GM21576 (cell line): ENCODE measurements at regions not wholly inside any gene's neighbourhood (a gene's known extent, or its start where the extent isn't known, plus 50 kb on each side); places are given as distances from the start of the nearest gene placed in this dataset.

Experiments
- ATAC-seq: cut with Tn5 transposase; IDR thresholded peaks from one replicate; pipeline ENCODE4 v1.9.1; 2021; ENCODE audit warnings: mild to moderate bottlenecking, moderate library complexity; ENCODE audit not compliant: unreplicated experiment

- ATAC-seq: no peak
Observed at GRCh38 chr22:22417495-22418162, 90.9 kb downstream of the ZNF280B start.

- no peak for ATAC-seq
Observed at GRCh38 chr22:22418163-22418549, 90.4 kb downstream of the ZNF280B start.

DNA sequence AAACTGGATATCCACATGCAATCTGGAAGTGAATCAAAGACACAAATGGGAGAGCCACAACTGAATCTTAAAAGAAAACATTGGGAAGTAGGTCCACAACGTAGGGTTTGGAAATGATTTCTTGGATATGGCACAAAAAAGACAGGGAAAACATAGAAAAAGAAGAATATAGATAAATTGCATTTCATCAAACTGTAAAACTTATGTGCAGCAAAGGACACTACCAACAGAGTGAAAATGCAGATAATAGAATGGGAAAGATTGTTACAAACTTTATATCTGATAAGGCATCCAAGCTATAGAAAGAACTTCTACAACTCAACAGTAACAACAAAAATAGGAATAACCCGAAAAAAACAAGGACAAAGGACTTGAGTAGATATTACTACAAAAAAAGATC is 89.6 kb downstream of the ZNF280B start:
- ATAC-seq: no peak

DNA sequence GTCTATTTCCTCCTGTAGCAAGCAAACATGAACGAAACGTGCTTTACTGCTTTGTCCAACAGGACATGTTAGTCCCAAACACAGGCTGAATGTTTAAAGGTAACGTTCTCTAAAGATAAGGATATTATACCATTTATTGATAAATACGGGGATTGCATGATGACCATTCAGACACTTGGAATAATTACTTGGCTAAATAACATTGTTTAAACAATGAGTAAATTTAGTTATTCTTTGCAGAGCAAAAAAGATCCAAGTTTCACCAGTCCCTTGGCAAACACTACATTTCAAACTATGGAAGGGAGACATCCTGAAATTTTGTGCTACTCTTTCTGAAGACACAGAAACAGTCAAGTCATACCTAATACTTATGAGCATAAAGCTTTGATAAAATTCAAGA is 88.0 kb downstream of the ZNF280B start:
- no peak for ATAC-seq

GRCh38 chr22:22421392-22421791 is 87.2 kb downstream of the ZNF280B start:
- ATAC-seq: no peak

GRCh38 chr22:22422629-22423112 is 85.9 kb downstream of the ZNF280B start:
- peak; percentile 96 for ATAC-seq

DNA sequence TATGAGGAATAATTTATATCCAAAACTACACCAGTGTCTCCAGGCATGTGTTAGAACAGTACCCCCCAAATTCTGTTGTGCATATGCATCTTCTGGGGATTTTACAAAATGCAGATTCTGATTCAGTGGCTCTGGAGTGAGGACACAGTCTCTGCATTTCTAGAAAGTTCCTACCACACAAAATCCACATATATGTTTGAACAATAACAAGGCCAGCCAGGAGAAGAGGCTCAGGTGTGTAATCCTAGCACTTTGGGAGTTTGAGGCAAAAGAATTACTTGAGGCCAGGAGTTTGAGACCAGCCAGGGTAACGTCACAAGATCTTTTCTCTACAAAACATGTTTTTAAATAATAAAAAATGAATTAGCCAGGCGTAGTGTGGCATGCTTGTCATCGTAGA is 84.9 kb downstream of the ZNF280B start:
- ATAC-seq: no peak

DNA sequence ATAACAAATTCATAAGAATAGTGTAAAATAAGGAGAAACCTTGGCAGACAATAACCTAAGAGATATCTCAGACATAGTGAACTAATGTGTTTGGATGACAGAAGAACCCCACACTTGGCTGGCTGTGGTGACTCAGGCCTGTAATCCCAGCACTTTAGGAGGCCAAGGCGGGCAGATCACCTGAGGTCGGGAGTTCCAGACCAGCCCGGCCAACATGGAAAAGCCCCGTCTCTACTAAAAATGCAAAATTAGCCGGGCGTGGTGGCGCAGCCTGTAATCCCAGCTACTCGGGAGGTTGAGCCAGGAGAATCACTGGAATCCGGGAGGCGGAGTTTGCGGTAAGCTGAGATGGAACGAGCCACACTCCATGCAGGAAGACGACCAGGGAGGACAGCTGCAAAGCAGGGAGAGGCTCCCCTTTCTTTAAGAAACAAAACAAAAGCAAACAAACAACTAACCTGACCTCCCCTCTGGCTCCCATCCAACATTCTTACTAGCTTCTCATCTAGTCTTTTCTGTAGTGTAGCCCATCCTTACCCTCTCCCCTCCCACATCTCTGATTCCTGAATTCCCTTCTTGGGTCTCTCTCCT is 84.2 kb downstream of the ZNF280B start:
- no peak for ATAC-seq

- ATAC-seq: no peak
Observed at GRCh38 chr22:22424956-22425355, 83.6 kb downstream of the ZNF280B start.

- ATAC-seq: no peak
Observed at GRCh38 chr22:22425356-22425755, 83.2 kb downstream of the ZNF280B start.

DNA sequence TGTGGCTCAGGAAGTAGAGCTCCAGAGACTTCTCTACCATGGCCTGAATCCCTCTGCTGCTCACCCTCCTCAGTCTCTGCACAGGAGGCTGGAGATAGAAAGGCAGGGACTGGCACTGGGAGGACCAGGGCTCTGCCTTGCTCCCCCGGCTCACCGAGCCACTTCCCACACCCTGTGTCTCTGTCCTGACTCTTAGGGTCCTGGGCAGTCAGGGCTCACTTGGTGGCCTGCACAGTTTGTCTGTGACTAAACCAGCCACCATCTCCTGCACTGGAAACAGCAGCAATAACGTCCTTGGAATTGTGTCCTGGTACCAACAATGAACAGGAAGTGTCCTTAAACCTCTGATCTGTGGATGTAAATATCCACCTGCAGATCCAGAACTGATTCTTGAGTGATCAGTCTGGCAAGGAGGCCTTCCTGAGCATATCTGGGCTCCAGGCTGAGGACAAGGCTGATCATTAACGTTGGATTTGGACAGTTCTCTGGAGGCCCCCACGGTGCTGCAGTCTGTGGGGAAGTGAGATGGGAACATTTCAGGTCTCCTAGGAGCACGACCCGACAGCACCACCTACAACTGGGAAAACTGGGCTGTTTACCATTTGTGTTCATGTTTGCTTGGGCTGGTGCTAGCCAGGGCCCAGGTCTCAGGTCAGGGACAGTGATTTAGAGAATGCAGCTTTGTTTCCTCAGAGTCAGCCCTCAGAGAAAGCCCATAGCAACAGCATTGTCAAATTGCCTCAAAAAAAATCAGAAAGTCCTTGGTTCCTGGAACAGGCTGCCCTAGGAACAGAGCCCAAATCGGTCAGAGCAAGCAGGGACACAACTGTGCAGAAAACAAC is 82.5 kb downstream of the ZNF280B start:
- ATAC-seq: no peak

DNA sequence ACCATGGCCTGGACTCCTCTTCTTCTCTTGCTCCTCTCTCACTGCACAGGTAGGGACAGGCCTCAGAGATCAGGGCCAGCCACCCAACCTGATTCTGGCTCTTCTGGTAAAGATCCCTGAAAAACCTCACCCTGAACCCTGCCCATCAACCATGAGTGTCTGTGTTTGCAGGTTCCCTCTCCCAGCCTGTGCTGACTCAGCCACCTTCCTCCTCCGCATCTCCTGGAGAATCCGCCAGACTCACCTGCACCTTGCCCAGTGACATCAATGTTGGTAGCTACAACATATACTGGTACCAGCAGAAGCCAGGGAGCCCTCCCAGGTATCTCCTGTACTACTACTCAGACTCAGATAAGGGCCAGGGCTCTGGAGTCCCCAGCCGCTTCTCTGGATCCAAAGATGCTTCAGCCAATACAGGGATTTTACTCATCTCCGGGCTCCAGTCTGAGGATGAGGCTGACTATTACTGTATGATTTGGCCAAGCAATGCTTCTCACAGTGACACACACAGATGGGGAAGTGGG is 80.9 kb downstream of the ZNF280B start:
- no peak for ATAC-seq

GRCh38 chr22:22428222-22429098 is 80.1 kb downstream of the ZNF280B start:
- no peak for ATAC-seq

GRCh38 chr22:22429369-22430108 is 79.0 kb downstream of the ZNF280B start:
- no peak for ATAC-seq

DNA sequence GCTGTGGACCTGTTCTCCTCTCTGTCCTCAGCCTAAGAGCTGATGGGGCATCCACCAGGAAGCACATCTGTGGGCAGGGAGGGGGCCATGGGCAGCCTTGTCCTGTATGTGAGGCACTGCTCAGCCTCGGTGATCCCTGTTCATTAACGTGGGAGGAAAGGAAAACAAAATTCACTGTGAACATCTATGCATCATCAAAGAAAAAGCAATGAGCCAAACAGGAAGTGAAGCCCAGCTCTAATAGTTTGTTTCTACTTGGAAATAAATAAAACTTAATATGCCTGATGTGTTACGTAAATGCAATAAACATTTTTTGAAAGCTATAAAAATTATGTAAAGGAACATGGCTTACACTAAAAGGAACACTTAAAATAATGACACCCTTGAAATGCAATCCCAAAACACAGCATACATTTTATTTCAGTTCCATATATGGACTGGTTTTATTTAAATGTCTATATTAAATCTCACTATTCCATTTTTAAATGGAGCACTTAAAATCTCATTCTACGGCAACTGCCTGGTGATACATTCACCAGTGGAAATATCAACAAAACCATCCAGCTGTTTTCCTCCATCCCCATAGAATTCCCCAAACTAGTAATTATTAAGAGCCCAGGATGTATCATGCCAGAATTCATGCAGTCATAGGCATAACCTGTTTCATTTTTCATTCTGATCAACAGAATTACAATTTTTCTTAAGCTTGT is 78.3 kb downstream of the ZNF280B start:
- no peak for ATAC-seq

DNA sequence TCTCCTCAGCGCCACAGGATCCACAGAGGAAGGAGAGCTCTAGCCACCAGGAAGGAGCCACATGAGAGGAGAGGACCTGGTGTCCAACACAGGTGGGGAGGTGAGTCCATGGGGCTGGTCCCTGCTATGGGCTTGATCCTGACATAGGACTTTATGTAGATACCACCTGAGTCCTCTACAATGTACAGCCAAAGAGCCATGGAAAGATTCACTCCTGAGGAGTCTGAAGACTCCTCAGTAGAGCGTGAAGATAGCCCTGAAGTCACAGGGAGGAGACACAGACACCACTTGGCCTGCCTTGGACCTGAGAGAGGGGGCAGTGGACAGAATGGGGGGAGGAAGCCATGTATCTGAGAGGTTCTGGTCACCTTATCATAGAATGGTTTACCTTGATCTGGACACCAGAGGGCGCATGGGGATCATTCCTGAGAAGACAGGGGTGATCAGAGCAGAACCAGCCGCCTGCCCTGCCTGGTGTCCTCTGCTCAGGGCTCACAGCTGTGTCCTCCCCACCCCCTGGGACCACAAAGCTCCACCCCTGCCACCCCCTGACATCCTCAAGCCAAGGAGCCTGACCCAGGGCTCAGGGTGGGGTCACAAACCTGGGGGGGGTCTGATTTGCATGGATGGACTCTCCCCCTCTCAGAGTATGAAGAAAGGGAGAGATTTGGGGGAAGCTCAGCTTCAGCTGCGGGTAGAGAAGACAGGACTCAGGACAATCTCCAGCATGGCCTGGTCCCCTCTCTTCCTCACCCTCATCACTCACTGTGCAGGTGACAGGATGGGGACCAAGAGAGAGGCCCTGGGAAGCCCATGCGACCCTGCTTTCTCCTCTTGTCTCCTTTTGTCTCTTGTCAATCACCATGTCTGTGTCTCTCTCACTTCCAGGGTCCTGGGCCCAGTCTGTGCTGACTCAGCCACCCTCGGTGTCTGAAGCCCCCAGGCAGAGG is 77.0 kb downstream of the ZNF280B start:
- ATAC-seq: peak; percentile 60

DNA sequence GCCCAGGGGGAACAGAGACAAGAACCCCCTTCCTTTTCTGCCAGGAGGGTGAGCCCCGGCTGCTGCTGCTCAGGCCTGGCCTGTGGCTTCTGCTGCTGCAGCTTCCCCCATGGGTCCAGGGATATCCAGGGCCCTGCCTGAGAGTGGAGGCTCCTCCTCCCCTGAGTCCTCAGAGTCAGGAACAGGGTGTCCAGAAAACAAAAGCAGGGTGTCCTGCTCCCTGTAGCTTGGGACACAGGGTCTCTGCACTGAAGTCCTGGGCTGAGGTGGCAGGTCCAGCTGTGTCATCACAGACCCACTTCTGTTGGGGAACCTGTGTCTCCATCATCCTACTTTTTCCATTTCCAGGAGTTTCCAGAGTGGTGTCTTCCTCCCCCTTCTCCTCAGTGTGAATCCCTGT is 76.1 kb downstream of the ZNF280B start:
- ATAC-seq: no peak

DNA sequence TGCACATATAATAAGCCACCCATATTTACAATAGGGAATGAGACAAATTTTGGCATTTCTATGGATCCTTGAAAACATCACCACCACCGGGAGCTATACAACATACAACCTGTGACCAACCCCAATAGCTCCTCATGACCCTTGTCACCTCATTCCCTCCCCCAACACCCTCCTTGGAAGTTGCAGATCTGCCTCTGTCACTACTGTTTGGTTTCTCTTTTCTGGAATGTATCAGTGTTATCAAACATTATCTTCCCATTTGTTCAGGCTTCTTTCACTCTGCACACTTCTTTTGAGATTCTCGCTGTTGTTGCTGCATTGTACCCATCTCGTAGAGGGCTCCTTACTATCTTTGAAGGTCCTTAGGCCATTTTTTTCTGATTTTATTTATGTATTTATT is 75.6 kb downstream of the ZNF280B start:
- ATAC-seq: no peak
